ENCODE measurements at regions not wholly inside any gene's neighbourhood (a gene's known extent, or its start where the extent isn't known, plus 50 kb on each side); places are given as distances from the start of the nearest gene placed in this dataset.

GRCh38 chr4:151887031-151887815 lies 126.4 kb upstream of the GATB start:
- TF ChIP-seq EZH2phosphoT487 (IDR thresholded peaks at IDR 0.05; ENCODE audit: low read depth, severe bottlenecking, unreplicated experiment) (no peak), EZH2 (IDR thresholded peaks at IDR 0.05; ENCODE audit: borderline replicate concordance) (no peak), CTCF (IDR thresholded peaks at IDR 0.05; ENCODE audit: poor library complexity) (no peak)
- Histone ChIP-seq H3K36me3 (replicated peaks; ENCODE audit: insufficient read depth, low read depth) (no peaks in the 10 kb centered on the region), H3K79me2 (no peaks in the 10 kb centered on the region), H3K27me3 (peaks cover 4% of the 10 kb centered on the region), H3K4me1 (ENCODE audit: insufficient read depth) (no peaks in the 10 kb centered on the region), H3K9me3 (ENCODE audit: low read depth) (no peaks in the 10 kb centered on the region), H2AFZ (no peak overlapping the region), H3K27ac (no peak overlapping the region), H4K20me1 (ENCODE audit: insufficient read depth, poor library complexity, severe bottlenecking) (no peaks in the 10 kb centered on the region), H3K9me2 (replicated peaks; ENCODE audit: insufficient read depth) (no peaks in the 10 kb centered on the region), H3K4me2 (no peak overlapping the region), H3K4me3 (no peak overlapping the region)
- 91% methylated on average over 9 of the region's 9 CpGs for WGBS (ENCODE audit: low lambda C conversion rate, missing lambda C conversion rate)
- no peak for DNase-seq (ENCODE audit: low spot score)

DNA sequence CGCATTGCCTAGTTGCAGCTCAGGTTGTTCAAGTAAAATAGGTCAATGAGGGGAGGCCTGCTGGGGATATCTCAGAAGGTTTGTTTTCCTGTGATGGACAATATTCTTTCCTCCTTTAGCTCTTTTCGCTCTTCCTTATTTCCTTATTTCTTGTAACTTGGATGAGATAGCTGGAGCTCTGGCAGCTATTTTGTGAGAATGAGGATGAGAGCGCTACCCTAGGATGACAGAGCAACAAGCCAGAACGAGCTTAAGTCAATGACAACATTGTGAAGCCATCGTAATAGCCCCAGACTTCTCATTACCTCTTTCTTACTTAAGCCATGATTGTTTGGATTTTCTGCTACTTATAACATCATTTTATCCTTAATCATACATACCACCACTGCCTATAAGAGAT lies 124.3 kb upstream of the GATB start:
- Histone ChIP-seq H4K20me1 (ENCODE audit: insufficient read depth, poor library complexity, severe bottlenecking) (no peaks in the 10 kb centered on the region), H2AFZ (no peak overlapping the region), H3K4me1 (ENCODE audit: insufficient read depth) (no peaks in the 10 kb centered on the region), H3K36me3 (replicated peaks; ENCODE audit: insufficient read depth, low read depth) (no peaks in the 10 kb centered on the region), H3K79me2 (no peaks in the 10 kb centered on the region), H3K9me3 (ENCODE audit: low read depth) (no peaks in the 10 kb centered on the region), H3K27ac (no peak overlapping the region), H3K4me2 (no peak overlapping the region), H3K27me3 (no peaks in the 10 kb centered on the region), H3K4me3 (no peak overlapping the region), H3K9me2 (replicated peaks; ENCODE audit: insufficient read depth) (no peaks in the 10 kb centered on the region)
- 90% methylated on average over 5 of the region's 5 CpGs for WGBS (ENCODE audit: low lambda C conversion rate, missing lambda C conversion rate)
- TF ChIP-seq EZH2 (IDR thresholded peaks at IDR 0.05; ENCODE audit: borderline replicate concordance) = no peak
- no peak for TF ChIP-seq CTCF (IDR thresholded peaks at IDR 0.05; ENCODE audit: poor library complexity)
- TF ChIP-seq EZH2phosphoT487 (IDR thresholded peaks at IDR 0.05; ENCODE audit: low read depth, severe bottlenecking, unreplicated experiment) = no peak
- no peak for DNase-seq (ENCODE audit: low spot score)

GRCh38 chr4:151883747-151884146 lies 122.9 kb upstream of the GATB start:
- Histone ChIP-seq H3K4me3 (no peak overlapping the region), H3K9me2 (replicated peaks; ENCODE audit: insufficient read depth) (no peaks in the 10 kb centered on the region), H3K27ac (no peak overlapping the region), H4K20me1 (ENCODE audit: insufficient read depth, poor library complexity, severe bottlenecking) (no peaks in the 10 kb centered on the region), H3K36me3 (replicated peaks; ENCODE audit: insufficient read depth, low read depth) (no peaks in the 10 kb centered on the region), H2AFZ (no peak overlapping the region), H3K4me2 (no peak overlapping the region), H3K4me1 (ENCODE audit: insufficient read depth) (no peaks in the 10 kb centered on the region), H3K79me2 (no peaks in the 10 kb centered on the region), H3K27me3 (no peaks in the 10 kb centered on the region), H3K9me3 (ENCODE audit: low read depth) (no peaks in the 10 kb centered on the region)
- 75% methylated on average over 4 of the region's 4 CpGs for WGBS (ENCODE audit: low lambda C conversion rate, missing lambda C conversion rate)
- no peak for TF ChIP-seq EZH2 (IDR thresholded peaks at IDR 0.05; ENCODE audit: borderline replicate concordance)
- TF ChIP-seq CTCF (IDR thresholded peaks at IDR 0.05; ENCODE audit: poor library complexity) = no peak
- DNase-seq (ENCODE audit: low spot score) = no peak

Data from hepatocyte (in vitro differentiated cells).